SK-N-SH (cell line): ENCODE measurements at regions not wholly inside any gene's neighbourhood (a gene's known extent, or its start where the extent isn't known, plus 50 kb on each side); places are given as distances from the start of the nearest gene placed in this dataset.

Source experiments
- CTCF ChIA-PET: fragments of 300-600, 350-600 bp; formaldehyde crosslinking; extraction: SDS; loops from one replicate; lab custom pipeline; 2021; lab: Yijun Ruan, JAX
- POLR2A ChIA-PET: fragments of 350-600 bp; sonication (Branson Sonifier 250); formaldehyde crosslinking; extraction: SDS; loops from one replicate; lab custom pipeline; 2020; ENCODE audit warnings: antibody characterized with exemption, inconsistent platforms; lab: Yijun Ruan, JAX
- DNase-seq: peaks from one replicate; pipeline ENCODE4 v3.0.0; 2012
- H2AFZ ChIP-seq: fragments of 200-600 bp; sonication (generic); 2 replicates; pipeline ENCODE4 v1.8.1; 2016; ENCODE audit warnings: antibody characterized with exemption, mild to moderate bottlenecking, low read depth
- H3F3A ChIP-seq: fragments of 200-600 bp; sonication (generic); replicated peaks from 2 replicates; pipeline ENCODE3; 2016; ENCODE audit warnings: antibody characterized with exemption, mild to moderate bottlenecking; ENCODE audit not compliant: insufficient read depth
- H3K27ac ChIP-seq, 2 experiments: fragments of 200-500 bp in 1 of 2; fragments of 200-600 bp in 1 of 2; sonication (Bioruptor generic) in 1 of 2; sonication (generic), shearing (Covaris generic) in 1 of 2; 2 replicates each; pipeline versions ENCODE4 v1.5.1 to v1.6.1; 2014 to 2016; ENCODE audit warnings: low read depth in 2 of 2, inconsistent platforms in 1 of 2, low read length in 1 of 2, mild to moderate bottlenecking in 1 of 2, mixed read lengths in 1 of 2
- H3K27me3 ChIP-seq: fragments of 200-600 bp; sonication (generic), shearing (Covaris generic); 2 replicates; pipeline ENCODE4 v1.6.1; 2016; ENCODE audit warnings: mixed run types; ENCODE audit not compliant: insufficient read depth
- H3K36me3 ChIP-seq, 2 experiments: fragments of 200-500 bp in 1 of 2; fragments of 200-600 bp in 1 of 2; sonication (Bioruptor generic) in 1 of 2; sonication (generic) in 1 of 2; replicated peaks in 1 of 2; 2 replicates each; pipeline versions ENCODE3 to v1.5.1; 2014 to 2016; ENCODE audit warnings: low read length in 1 of 2, mild to moderate bottlenecking in 1 of 2; ENCODE audit not compliant: insufficient read depth in 2 of 2, control insufficient read depth in 1 of 2
- H3K4me1 ChIP-seq, 2 experiments: fragments of 200-500 bp in 1 of 2; fragments of 200-600 bp in 1 of 2; sonication (Bioruptor generic) in 1 of 2; sonication (generic), shearing (Covaris generic) in 1 of 2; 2 replicates each; pipeline versions ENCODE4 v1.5.1 to v1.6.1; 2014 to 2016; ENCODE audit warnings: low read depth in 1 of 2, low read length in 1 of 2, mixed run types in 1 of 2; ENCODE audit not compliant: insufficient read depth in 2 of 2, control insufficient read depth in 1 of 2
- H3K4me2 ChIP-seq: fragments of 200-600 bp; sonication (generic), shearing (Covaris generic); 2 replicates; pipeline ENCODE4 v1.6.1; 2017; ENCODE audit warnings: mixed run types
- H3K4me3 ChIP-seq, 2 experiments: fragments of 200-500 bp in 1 of 2; fragments of 200-600 bp in 1 of 2; sonication (Bioruptor generic) in 1 of 2; sonication (generic), shearing (Covaris generic) in 1 of 2; 2 replicates each; pipeline versions ENCODE4 v1.5.1 to v1.8.1; 2014 to 2016; ENCODE audit warnings: low read depth in 2 of 2, inconsistent platforms in 1 of 2, low read length in 1 of 2, mild to moderate bottlenecking in 1 of 2, mixed read lengths in 1 of 2, moderate library complexity in 1 of 2
- H3K79me2 ChIP-seq: fragments of 200-600 bp; sonication (generic); 2 replicates; pipeline ENCODE4 v1.8.1; 2017; ENCODE audit warnings: mild to moderate bottlenecking; ENCODE audit not compliant: insufficient read depth
- H3K9ac ChIP-seq: fragments of 200-600 bp; sonication (generic); 2 replicates; pipeline ENCODE4 v1.6.1; 2017; ENCODE audit warnings: mixed run types
- H3K9me2 ChIP-seq: fragments of 200-600 bp; sonication (generic); 2 replicates; pipeline ENCODE4 v1.6.1; 2017; ENCODE audit warnings: mixed run types
- H3K9me3 ChIP-seq: fragments of 200-600 bp; sonication (generic); 2 replicates; pipeline ENCODE4 v1.6.1; 2017; ENCODE audit warnings: mixed run types, mild to moderate bottlenecking, moderate library complexity
- H4K20me1 ChIP-seq: fragments of 200-600 bp; sonication (generic); 2 replicates; pipeline ENCODE4 v1.6.1; 2017; ENCODE audit warnings: mild to moderate bottlenecking, mixed run types; ENCODE audit not compliant: insufficient read depth
- FOXJ3 ChIP-seq: sonication (generic); formaldehyde crosslinking; IDR thresholded peaks from 2 replicates; pipeline ENCODE4 v1.5.1; 2020; ENCODE audit warnings: mild to moderate bottlenecking, missing genetic modification reagents
- FOXM1 ChIP-seq: IDR thresholded peaks from 2 replicates; pipeline ENCODE4 v1.4.0; 2012; ENCODE audit warnings: low read depth, mild to moderate bottlenecking
- GABPA ChIP-seq: IDR thresholded peaks from 2 replicates; pipeline ENCODE4 v1.4.0; 2012; ENCODE audit warnings: low read depth, mild to moderate bottlenecking
- GATA2 ChIP-seq: sonication (generic); formaldehyde crosslinking; IDR thresholded peaks from 2 replicates; pipeline ENCODE4 v1.5.0; 2020; ENCODE audit warnings: mild to moderate bottlenecking, missing genetic modification reagents
- MEF2A ChIP-seq: IDR thresholded peaks from 2 replicates; pipeline ENCODE4 v1.4.0; 2012; ENCODE audit warnings: low read depth, borderline replicate concordance
- NFIC ChIP-seq: IDR thresholded peaks from 2 replicates; pipeline ENCODE4 v1.4.0; 2012; ENCODE audit warnings: borderline replicate concordance
- PBX3 ChIP-seq: IDR thresholded peaks from 2 replicates; pipeline ENCODE4; 2012
- POLR2AphosphoS5 ChIP-seq: IDR thresholded peaks from 2 replicates; pipeline ENCODE4 v1.6.1; 2012; ENCODE audit warnings: low read depth, low read length
- RAD21 ChIP-seq: IDR thresholded peaks from 2 replicates; pipeline ENCODE4 v1.6.1; 2012; ENCODE audit warnings: mild to moderate bottlenecking, low read length
- RCOR1 ChIP-seq: fragments of 150-350 bp; IDR thresholded peaks from 2 replicates; pipeline ENCODE4 v1.6.1; 2017; ENCODE audit warnings: antibody characterized with exemption, low read length
- SIN3A ChIP-seq: IDR thresholded peaks from 2 replicates; pipeline ENCODE4 v1.6.1; 2012; ENCODE audit warnings: low read depth, mild to moderate bottlenecking, low read length, moderate library complexity, borderline replicate concordance
- SMC3 ChIP-seq: IDR thresholded peaks from 2 replicates; pipeline ENCODE4 v1.6.1; 2012; ENCODE audit warnings: low read depth, low read length, improper control_type of control experiment
- TAF1 ChIP-seq: IDR thresholded peaks from 2 replicates; pipeline ENCODE4 v1.6.1; 2012; ENCODE audit warnings: low read depth, mild to moderate bottlenecking, low read length, moderate library complexity, borderline replicate concordance
- TEAD4 ChIP-seq: IDR thresholded peaks from 2 replicates; pipeline ENCODE4 v1.4.0; 2012; ENCODE audit warnings: mild to moderate bottlenecking, borderline replicate concordance; ENCODE audit not compliant: insufficient read depth
- USF2 ChIP-seq: fragments of 150-350 bp; IDR thresholded peaks from 2 replicates; pipeline ENCODE4 v1.6.1; 2017; ENCODE audit warnings: antibody characterized with exemption, low read length, low read depth, borderline replicate concordance
- YY1 ChIP-seq: IDR thresholded peaks from 2 replicates; pipeline ENCODE4 v1.4.0; 2012; ENCODE audit warnings: low read depth, mild to moderate bottlenecking
- WGBS: methylation state at CpG from one replicate; pipeline ENCODE4 v1.1.6; 2017; ENCODE audit warnings: low lambda C conversion rate; 5-methylcytosine and 5-hydroxymethylcytosine counted together
- TF ChIP-seq, protein P1 (sequence below): IDR thresholded peaks from 2 replicates; pipeline ENCODE4 v1.4.0; 2012; ENCODE audit warnings: low read depth, borderline replicate concordance
- TF ChIP-seq, protein P2 (sequence below): fragments of 200-600 bp; sonication (generic); IDR thresholded peaks from 2 replicates; pipeline ENCODE4 v1.6.1; 2017; ENCODE audit warnings: antibody characterized with exemption, mild to moderate bottlenecking, moderate library complexity
- TF ChIP-seq, protein P3 (sequence below): IDR thresholded peaks from 2 replicates; pipeline ENCODE4 v1.4.0; 2012; ENCODE audit warnings: low read depth
- TF ChIP-seq, protein P4 (sequence below): IDR thresholded peaks from 2 replicates; pipeline ENCODE4 v1.6.1; 2012; ENCODE audit warnings: mild to moderate bottlenecking, low read depth, low read length, moderate library complexity

- peaks cover 14% of the 10 kb centered on the region for H3F3A ChIP-seq
- no peaks in the 10 kb centered on the region for H4K20me1 ChIP-seq
- H3K4me1 ChIP-seq, result peaks cover 0 to 7% of the 10 kb centered on the region in 2 experiments; a peak in 1 of 4 replicates
- H3K4me3 ChIP-seq, result no peak overlapping the region
- H2AFZ ChIP-seq, result no peak overlapping the region
- no peaks in the 10 kb centered on the region for H3K27me3 ChIP-seq
- ChIA-PET CTCF (interaction anchor here (1.2 to 1.4 kb wide), 2 partner anchors 49 to 438 kb away, joined by 3 read pairs; no protein-coding TSS in a partner anchor), POLR2A (no interaction called here)
- H3K79me2 ChIP-seq, result no peaks in the 10 kb centered on the region
- TF ChIP-seq MEF2A, result no peak
- no peak for TF ChIP-seq USF2
- no peak for TF ChIP-seq RAD21
- no peak for TF ChIP-seq POLR2AphosphoS5
- TF ChIP-seq, protein P1, sequence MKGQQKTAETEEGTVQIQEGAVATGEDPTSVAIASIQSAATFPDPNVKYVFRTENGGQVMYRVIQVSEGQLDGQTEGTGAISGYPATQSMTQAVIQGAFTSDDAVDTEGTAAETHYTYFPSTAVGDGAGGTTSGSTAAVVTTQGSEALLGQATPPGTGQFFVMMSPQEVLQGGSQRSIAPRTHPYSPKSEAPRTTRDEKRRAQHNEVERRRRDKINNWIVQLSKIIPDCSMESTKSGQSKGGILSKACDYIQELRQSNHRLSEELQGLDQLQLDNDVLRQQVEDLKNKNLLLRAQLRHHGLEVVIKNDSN, result no peak
- no peak for TF ChIP-seq PBX3
- TF ChIP-seq, protein P2, sequence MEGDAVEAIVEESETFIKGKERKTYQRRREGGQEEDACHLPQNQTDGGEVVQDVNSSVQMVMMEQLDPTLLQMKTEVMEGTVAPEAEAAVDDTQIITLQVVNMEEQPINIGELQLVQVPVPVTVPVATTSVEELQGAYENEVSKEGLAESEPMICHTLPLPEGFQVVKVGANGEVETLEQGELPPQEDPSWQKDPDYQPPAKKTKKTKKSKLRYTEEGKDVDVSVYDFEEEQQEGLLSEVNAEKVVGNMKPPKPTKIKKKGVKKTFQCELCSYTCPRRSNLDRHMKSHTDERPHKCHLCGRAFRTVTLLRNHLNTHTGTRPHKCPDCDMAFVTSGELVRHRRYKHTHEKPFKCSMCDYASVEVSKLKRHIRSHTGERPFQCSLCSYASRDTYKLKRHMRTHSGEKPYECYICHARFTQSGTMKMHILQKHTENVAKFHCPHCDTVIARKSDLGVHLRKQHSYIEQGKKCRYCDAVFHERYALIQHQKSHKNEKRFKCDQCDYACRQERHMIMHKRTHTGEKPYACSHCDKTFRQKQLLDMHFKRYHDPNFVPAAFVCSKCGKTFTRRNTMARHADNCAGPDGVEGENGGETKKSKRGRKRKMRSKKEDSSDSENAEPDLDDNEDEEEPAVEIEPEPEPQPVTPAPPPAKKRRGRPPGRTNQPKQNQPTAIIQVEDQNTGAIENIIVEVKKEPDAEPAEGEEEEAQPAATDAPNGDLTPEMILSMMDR, result no peak
- TF ChIP-seq GABPA, result no peak
- TF ChIP-seq YY1, result no peak
- TF ChIP-seq GATA2 (CRISPR knock-in tag), result no peak
- TF ChIP-seq, protein P3, sequence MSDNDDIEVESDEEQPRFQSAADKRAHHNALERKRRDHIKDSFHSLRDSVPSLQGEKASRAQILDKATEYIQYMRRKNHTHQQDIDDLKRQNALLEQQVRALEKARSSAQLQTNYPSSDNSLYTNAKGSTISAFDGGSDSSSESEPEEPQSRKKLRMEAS, result no peak
- no peak for TF ChIP-seq FOXM1
- no peak for TF ChIP-seq SIN3A
- TF ChIP-seq, protein P4, sequence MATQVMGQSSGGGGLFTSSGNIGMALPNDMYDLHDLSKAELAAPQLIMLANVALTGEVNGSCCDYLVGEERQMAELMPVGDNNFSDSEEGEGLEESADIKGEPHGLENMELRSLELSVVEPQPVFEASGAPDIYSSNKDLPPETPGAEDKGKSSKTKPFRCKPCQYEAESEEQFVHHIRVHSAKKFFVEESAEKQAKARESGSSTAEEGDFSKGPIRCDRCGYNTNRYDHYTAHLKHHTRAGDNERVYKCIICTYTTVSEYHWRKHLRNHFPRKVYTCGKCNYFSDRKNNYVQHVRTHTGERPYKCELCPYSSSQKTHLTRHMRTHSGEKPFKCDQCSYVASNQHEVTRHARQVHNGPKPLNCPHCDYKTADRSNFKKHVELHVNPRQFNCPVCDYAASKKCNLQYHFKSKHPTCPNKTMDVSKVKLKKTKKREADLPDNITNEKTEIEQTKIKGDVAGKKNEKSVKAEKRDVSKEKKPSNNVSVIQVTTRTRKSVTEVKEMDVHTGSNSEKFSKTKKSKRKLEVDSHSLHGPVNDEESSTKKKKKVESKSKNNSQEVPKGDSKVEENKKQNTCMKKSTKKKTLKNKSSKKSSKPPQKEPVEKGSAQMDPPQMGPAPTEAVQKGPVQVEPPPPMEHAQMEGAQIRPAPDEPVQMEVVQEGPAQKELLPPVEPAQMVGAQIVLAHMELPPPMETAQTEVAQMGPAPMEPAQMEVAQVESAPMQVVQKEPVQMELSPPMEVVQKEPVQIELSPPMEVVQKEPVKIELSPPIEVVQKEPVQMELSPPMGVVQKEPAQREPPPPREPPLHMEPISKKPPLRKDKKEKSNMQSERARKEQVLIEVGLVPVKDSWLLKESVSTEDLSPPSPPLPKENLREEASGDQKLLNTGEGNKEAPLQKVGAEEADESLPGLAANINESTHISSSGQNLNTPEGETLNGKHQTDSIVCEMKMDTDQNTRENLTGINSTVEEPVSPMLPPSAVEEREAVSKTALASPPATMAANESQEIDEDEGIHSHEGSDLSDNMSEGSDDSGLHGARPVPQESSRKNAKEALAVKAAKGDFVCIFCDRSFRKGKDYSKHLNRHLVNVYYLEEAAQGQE, result no peak
- TF ChIP-seq FOXJ3 (CRISPR knock-in tag), result no peak
- no peak for TF ChIP-seq TAF1
- TF ChIP-seq RCOR1, result no peak
- no peak for TF ChIP-seq TEAD4
- no peak for TF ChIP-seq NFIC
- TF ChIP-seq SMC3, result no peak
- H3K27ac ChIP-seq, result no peak overlapping the region
- DNase-seq, result no peak
- H3K36me3 ChIP-seq, result no peaks in the 10 kb centered on the region
- H3K4me2 ChIP-seq, result no peak overlapping the region
- H3K9me3 ChIP-seq, result no peaks in the 10 kb centered on the region
- 84% methylated on average over 7 of the region's 7 CpGs for WGBS
- no peaks in the 10 kb centered on the region for H3K9me2 ChIP-seq
- H3K9ac ChIP-seq, result no peak overlapping the region
These were observed 70.3 kb upstream of the SMAD3 start for GRCh38 chr15:66994927-66995656.
